Ishikawa (cell line): ENCODE measurements at regions not wholly inside any gene's neighbourhood (a gene's known extent, or its start where the extent isn't known, plus 50 kb on each side); places are given as distances from the start of the nearest gene placed in this dataset.

Experiments
- EP300 ChIP-seq: IDR thresholded peaks from 2 replicates; pipeline ENCODE4 v1.6.1; 2012; ENCODE audit warnings: borderline replicate concordance
- FOXM1 ChIP-seq: IDR thresholded peaks from 2 replicates; pipeline ENCODE4 v1.6.1; 2012; ENCODE audit warnings: low read depth, borderline replicate concordance
- TAF1 ChIP-seq: IDR thresholded peaks from 2 replicates; pipeline ENCODE4 v1.6.1; 2012; ENCODE audit warnings: low read depth, mild to moderate bottlenecking
- TEAD4 ChIP-seq: IDR thresholded peaks from 2 replicates; pipeline ENCODE4 v1.6.1; 2012
- TF ChIP-seq, protein P1 (sequence below): IDR thresholded peaks from 2 replicates; pipeline ENCODE4 v1.6.1; 2012
- TF ChIP-seq, protein P2 (sequence below): IDR thresholded peaks from 2 replicates; pipeline ENCODE4 v1.6.1; 2012; ENCODE audit warnings: low read depth, mild to moderate bottlenecking
- TF ChIP-seq, protein P3 (sequence below): IDR thresholded peaks from 2 replicates; pipeline ENCODE4 v1.6.1; 2012

DNA sequence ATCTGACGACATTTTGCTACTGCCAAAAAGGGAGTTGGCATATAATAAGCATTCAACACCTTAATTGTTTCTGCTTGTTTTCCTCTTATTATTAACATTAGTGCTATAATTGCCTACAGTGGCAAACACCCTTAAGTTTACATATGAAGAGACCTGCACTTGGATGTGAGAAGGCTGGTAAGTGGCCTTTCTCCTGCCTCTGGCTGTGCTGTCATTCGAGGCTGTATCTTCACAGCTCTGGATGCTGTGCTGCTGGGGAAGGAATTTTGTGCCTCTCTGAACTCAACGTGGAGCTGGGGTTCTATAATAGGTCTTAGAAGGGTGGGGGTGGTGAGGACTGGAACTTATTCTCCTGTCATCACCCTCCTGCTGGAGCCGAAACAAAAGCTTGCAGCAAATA lies 385.9 kb downstream of the EMP1 start:
- TF ChIP-seq EP300 (no peak), FOXM1 (no peak), TEAD4 (no peak), TAF1 (no peak)
- TF ChIP-seq, protein P1, sequence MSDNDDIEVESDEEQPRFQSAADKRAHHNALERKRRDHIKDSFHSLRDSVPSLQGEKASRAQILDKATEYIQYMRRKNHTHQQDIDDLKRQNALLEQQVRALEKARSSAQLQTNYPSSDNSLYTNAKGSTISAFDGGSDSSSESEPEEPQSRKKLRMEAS, result no peak
- TF ChIP-seq, protein P2, sequence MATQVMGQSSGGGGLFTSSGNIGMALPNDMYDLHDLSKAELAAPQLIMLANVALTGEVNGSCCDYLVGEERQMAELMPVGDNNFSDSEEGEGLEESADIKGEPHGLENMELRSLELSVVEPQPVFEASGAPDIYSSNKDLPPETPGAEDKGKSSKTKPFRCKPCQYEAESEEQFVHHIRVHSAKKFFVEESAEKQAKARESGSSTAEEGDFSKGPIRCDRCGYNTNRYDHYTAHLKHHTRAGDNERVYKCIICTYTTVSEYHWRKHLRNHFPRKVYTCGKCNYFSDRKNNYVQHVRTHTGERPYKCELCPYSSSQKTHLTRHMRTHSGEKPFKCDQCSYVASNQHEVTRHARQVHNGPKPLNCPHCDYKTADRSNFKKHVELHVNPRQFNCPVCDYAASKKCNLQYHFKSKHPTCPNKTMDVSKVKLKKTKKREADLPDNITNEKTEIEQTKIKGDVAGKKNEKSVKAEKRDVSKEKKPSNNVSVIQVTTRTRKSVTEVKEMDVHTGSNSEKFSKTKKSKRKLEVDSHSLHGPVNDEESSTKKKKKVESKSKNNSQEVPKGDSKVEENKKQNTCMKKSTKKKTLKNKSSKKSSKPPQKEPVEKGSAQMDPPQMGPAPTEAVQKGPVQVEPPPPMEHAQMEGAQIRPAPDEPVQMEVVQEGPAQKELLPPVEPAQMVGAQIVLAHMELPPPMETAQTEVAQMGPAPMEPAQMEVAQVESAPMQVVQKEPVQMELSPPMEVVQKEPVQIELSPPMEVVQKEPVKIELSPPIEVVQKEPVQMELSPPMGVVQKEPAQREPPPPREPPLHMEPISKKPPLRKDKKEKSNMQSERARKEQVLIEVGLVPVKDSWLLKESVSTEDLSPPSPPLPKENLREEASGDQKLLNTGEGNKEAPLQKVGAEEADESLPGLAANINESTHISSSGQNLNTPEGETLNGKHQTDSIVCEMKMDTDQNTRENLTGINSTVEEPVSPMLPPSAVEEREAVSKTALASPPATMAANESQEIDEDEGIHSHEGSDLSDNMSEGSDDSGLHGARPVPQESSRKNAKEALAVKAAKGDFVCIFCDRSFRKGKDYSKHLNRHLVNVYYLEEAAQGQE, result no peak
- TF ChIP-seq, protein P3, sequence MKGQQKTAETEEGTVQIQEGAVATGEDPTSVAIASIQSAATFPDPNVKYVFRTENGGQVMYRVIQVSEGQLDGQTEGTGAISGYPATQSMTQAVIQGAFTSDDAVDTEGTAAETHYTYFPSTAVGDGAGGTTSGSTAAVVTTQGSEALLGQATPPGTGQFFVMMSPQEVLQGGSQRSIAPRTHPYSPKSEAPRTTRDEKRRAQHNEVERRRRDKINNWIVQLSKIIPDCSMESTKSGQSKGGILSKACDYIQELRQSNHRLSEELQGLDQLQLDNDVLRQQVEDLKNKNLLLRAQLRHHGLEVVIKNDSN, result no peak
